Neuronal stem cell (in vitro differentiated cells): ENCODE measurements at regions not wholly inside any gene's neighbourhood (a gene's known extent, or its start where the extent isn't known, plus 50 kb on each side); places are given as distances from the start of the nearest gene placed in this dataset.
"Not testable (repeated sequence)": the region's sequence is repeated elsewhere in the genome, so short reads cannot be mapped to it uniquely, and the experiment has no call there.

Experiments used
- DNase-seq: peaks from one replicate; pipeline ENCODE4 v3.0.0-alpha.2; 2013; ENCODE audit warnings: low spot score
- H2AFZ ChIP-seq: one replicate; pipeline ENCODE4 v1.6.1; 2013; ENCODE audit warnings: mild to moderate bottlenecking, low read length, inconsistent platforms
- H2AK5ac ChIP-seq: 2 replicates; pipeline ENCODE4 v1.6.1; 2013; ENCODE audit warnings: low read depth, mild to moderate bottlenecking, inconsistent platforms, low read length, moderate library complexity, mixed read lengths
- H2BK120ac ChIP-seq: 2 replicates; pipeline ENCODE4 v1.6.1; 2013; ENCODE audit warnings: low read depth, mild to moderate bottlenecking, inconsistent platforms, low read length, moderate library complexity, mixed read lengths
- H2BK12ac ChIP-seq: one replicate; pipeline ENCODE4 v1.6.1; 2013; ENCODE audit warnings: low read length, inconsistent platforms
- H2BK15ac ChIP-seq: 2 replicates; pipeline ENCODE4 v1.6.1; 2013; ENCODE audit warnings: mild to moderate bottlenecking, low read length, inconsistent platforms, mixed read lengths
- H2BK5ac ChIP-seq: one replicate; pipeline ENCODE4 v1.6.1; 2013; ENCODE audit warnings: inconsistent platforms, mild to moderate bottlenecking, low read length, moderate library complexity
- H3K14ac ChIP-seq: one replicate; pipeline ENCODE4 v1.6.1; 2013; ENCODE audit warnings: low read length, inconsistent platforms
- H3K18ac ChIP-seq: 2 replicates; pipeline ENCODE4 v1.6.1; 2013; ENCODE audit warnings: low read length, inconsistent platforms
- H3K23ac ChIP-seq: 2 replicates; pipeline ENCODE4 v1.6.1; 2013; ENCODE audit warnings: low read depth, mild to moderate bottlenecking, mixed read lengths, low read length, inconsistent platforms; ENCODE audit not compliant: poor library complexity
- H3K27ac ChIP-seq: replicated peaks from 3 replicates; pipeline ENCODE4 v1.5.1; 2013; ENCODE audit warnings: low read length, inconsistent platforms
- H3K27me3 ChIP-seq, 3 experiments: 2 replicates each; pipeline ENCODE4 v1.6.1; 2013; ENCODE audit warnings: low read length in 3 of 3, mild to moderate bottlenecking in 2 of 3, inconsistent platforms in 1 of 3, low read depth in 1 of 3, mixed read lengths in 1 of 3, moderate library complexity in 1 of 3; ENCODE audit not compliant: control insufficient read depth in 3 of 3, insufficient read depth in 3 of 3
- H3K36me3 ChIP-seq, 2 donors: replicated peaks in 1 of 2; 2 replicates each; pipeline ENCODE4 v1.6.1; 2013; ENCODE audit warnings: low read length in 2 of 2; ENCODE audit not compliant: control insufficient read depth in 2 of 2, insufficient read depth in 2 of 2
- H3K4ac ChIP-seq: 2 replicates; pipeline ENCODE4 v1.6.1; 2013; ENCODE audit warnings: inconsistent platforms, mild to moderate bottlenecking, low read length, moderate library complexity
- H3K4me1 ChIP-seq, 2 donors: 1 replicate in 1 of 2; 2 replicates in 1 of 2; pipeline ENCODE4 v1.6.1; 2013; ENCODE audit warnings: low read length in 2 of 2, low read depth in 1 of 2; ENCODE audit not compliant: control insufficient read depth in 2 of 2, insufficient read depth in 1 of 2
- H3K4me2 ChIP-seq: one replicate; pipeline ENCODE4 v1.6.1; 2013; ENCODE audit warnings: mild to moderate bottlenecking, low read length, inconsistent platforms; ENCODE audit not compliant: insufficient read depth, poor library complexity, severe bottlenecking
- H3K4me3 ChIP-seq, 2 donors: 2 replicates each; pipeline ENCODE4 v1.5.1; 2013; ENCODE audit warnings: low read length in 2 of 2, mild to moderate bottlenecking in 2 of 2, inconsistent platforms in 1 of 2, moderate library complexity in 1 of 2
- H3K79me1 ChIP-seq: one replicate; pipeline ENCODE4 v1.6.1; 2013; ENCODE audit warnings: low read depth, mild to moderate bottlenecking, inconsistent platforms, low read length, moderate library complexity
- H3K9ac ChIP-seq: one replicate; pipeline ENCODE4 v1.6.1; 2013; ENCODE audit warnings: mild to moderate bottlenecking, low read depth, low read length, inconsistent platforms; ENCODE audit not compliant: poor library complexity
- H3K9me3 ChIP-seq, 2 donors: replicated peaks in 1 of 2; 2 replicates each; pipeline versions ENCODE3 to v1.6.1; 2013; ENCODE audit warnings: low read length in 2 of 2, mild to moderate bottlenecking in 2 of 2, inconsistent platforms in 1 of 2, low read depth in 1 of 2, mixed read lengths in 1 of 2, moderate library complexity in 1 of 2; ENCODE audit not compliant: control insufficient read depth in 2 of 2, insufficient read depth in 1 of 2
- H4K8ac ChIP-seq: one replicate; pipeline ENCODE4 v1.6.1; 2013; ENCODE audit warnings: low read depth, mild to moderate bottlenecking, inconsistent platforms, low read length, moderate library complexity
- H4K91ac ChIP-seq: one replicate; pipeline ENCODE4 v1.6.1; 2013; ENCODE audit warnings: low read length, low read depth, mild to moderate bottlenecking, inconsistent platforms; ENCODE audit not compliant: poor library complexity
- WGBS, 2 donors: extraction: QIAGEN DNeasy Blood & Tissue Kit; methylation state at CpG; one replicate each; pipeline ENCODE4 v1.1.7; 2013; ENCODE audit warnings: missing lambda C conversion rate in 2 of 2, mixed read lengths in 1 of 2; ENCODE audit not compliant: insufficient read length in 2 of 2, insufficient replicate concordance in 1 of 2; ENCODE audit errors: extremely low coverage in 2 of 2; 5-methylcytosine and 5-hydroxymethylcytosine counted together

DNA sequence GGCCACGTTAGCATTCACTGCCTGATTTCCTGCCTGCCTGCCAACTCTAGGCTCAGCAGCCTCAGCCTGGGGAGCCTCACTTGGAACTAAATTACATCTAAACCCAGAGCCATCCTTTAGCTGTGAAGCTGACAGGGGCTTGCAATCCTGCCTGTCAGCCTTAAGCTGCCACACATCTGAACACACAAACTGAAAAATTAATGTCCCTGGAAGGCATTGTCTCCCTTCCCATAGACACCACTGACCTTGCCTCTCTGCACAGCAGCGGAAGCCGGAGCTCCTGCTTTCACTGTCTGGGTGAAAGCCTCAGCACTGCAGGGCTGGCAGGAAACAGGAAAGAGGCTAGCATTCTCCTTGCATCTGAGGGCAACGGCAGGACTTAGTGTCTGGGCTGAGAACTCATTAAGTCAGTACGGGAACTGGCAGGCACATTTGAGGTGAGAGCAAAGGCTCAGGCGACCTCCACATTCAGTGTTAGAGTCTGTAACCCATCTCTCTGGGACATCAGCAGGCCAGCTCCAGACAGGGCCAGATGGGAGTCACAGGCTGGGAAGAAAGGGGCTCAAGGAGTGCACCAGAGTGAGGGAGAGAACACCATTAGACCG lies 452.4 kb upstream of the C16orf82 start:
- no peak overlapping the region for H3K14ac ChIP-seq
- no peaks in the 10 kb centered on the region for H3K36me3 ChIP-seq
- no peaks in the 10 kb centered on the region for H3K27me3 ChIP-seq
- H4K91ac ChIP-seq = no peak overlapping the region
- H2AK5ac ChIP-seq = no peak overlapping the region
- H3K18ac ChIP-seq = peak overlapping the region; percentile 21
- DNase-seq = no peak
- H2BK5ac ChIP-seq = no peak overlapping the region
- no peak overlapping the region for H2BK12ac ChIP-seq
- WGBS, 2 donors = no CpG with 5 or more reads among the region's 7 CpGs
- no peak overlapping the region for H4K8ac ChIP-seq
- H2BK15ac ChIP-seq = no peak overlapping the region
- no peak overlapping the region for H3K27ac ChIP-seq
- no peak overlapping the region for H3K4me2 ChIP-seq
- no peaks in the 10 kb centered on the region for H3K9me3 ChIP-seq
- H3K9ac ChIP-seq = no peak overlapping the region
- peak overlapping the region; percentile 88 for H2BK120ac ChIP-seq
- H3K79me1 ChIP-seq = no peaks in the 10 kb centered on the region
- no peak overlapping the region for H3K4me3 ChIP-seq
- H2AFZ ChIP-seq = peak overlapping the region; percentile 30
- H3K4me1 ChIP-seq = peaks cover 0 to 3% of the 10 kb centered on the region in 2 donors
- no peak overlapping the region for H3K23ac ChIP-seq
- H3K4ac ChIP-seq = no peak overlapping the region

DNA sequence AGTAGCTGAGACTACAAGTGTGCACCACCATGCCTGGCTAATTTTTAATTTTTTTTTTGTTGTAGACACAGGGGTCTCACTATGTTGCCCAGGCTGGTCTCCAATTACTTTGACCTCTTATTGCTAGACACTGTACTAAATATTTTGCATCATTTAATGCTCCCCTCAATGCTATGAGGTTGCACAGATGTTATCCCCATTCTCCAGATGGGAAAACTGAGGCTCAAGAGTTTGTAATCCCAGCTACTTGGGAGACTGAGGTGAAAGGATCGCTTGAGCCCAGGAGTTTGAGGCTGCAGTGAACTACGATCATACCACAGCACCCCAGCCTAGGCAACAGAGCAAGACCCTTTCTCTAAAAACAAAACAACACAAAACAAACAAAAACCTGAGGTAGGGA lies 443.3 kb upstream of the C16orf82 start:
- no peak overlapping the region for H4K8ac ChIP-seq
- H3K23ac ChIP-seq = no peak overlapping the region
- no peak overlapping the region for H2AK5ac ChIP-seq
- H2AFZ ChIP-seq = no peak overlapping the region
- H3K9me3 ChIP-seq = no peaks in the 10 kb centered on the region
- no peaks in the 10 kb centered on the region for H3K79me1 ChIP-seq
- no peaks in the 10 kb centered on the region for H3K36me3 ChIP-seq
- no peak overlapping the region for H2BK120ac ChIP-seq
- no peak overlapping the region for H2BK12ac ChIP-seq
- no peak overlapping the region for H3K14ac ChIP-seq
- no peak overlapping the region for H3K4me2 ChIP-seq
- H3K4me3 ChIP-seq = no peak overlapping the region
- no peaks in the 10 kb centered on the region for H3K27me3 ChIP-seq
- H3K4ac ChIP-seq = no peak overlapping the region
- no peak overlapping the region for H2BK5ac ChIP-seq
- no peak for DNase-seq
- H3K27ac ChIP-seq = no peak overlapping the region
- no CpG with 5 or more reads among the region's 2 CpGs for WGBS, 2 donors
- H3K9ac ChIP-seq = no peak overlapping the region
- H4K91ac ChIP-seq = no peak overlapping the region
- no peak overlapping the region for H3K18ac ChIP-seq
- H3K4me1 ChIP-seq = peaks cover 0 to 2% of the 10 kb centered on the region in 2 donors
- H2BK15ac ChIP-seq = no peak overlapping the region

DNA sequence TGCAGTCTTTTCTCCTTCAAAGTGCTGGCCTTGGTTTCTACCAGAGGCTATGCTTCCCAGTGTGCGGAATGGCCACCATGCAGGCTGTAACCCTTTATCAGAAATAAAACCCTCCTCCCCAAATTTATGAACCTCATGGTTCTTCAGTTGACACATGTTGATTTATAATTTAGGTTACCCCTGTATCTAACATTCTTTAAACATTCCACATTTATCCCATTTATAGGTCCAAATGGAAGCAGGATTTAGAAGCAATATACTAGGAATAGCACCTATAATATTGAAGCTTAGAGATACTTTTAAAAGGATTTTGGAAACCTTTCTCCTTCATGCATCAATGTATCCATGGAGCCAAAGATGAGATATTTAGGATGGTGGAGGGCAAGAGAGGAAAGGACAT lies 438.8 kb upstream of the C16orf82 start:
- Histone ChIP-seq H4K8ac (no peak overlapping the region), H2BK15ac (no peak overlapping the region), H3K23ac (no peak overlapping the region), H3K18ac (no peak overlapping the region), H3K27ac (no peak overlapping the region), H3K4me2 (no peak overlapping the region), H3K79me1 (no peaks in the 10 kb centered on the region), H3K9me3 (no peaks in the 10 kb centered on the region), H3K27me3 (no peaks in the 10 kb centered on the region), H3K4me3 (no peak overlapping the region), H2BK12ac (no peak overlapping the region), H2AK5ac (no peak overlapping the region), H3K36me3 (no peaks in the 10 kb centered on the region), H4K91ac (no peak overlapping the region), H3K9ac (no peak overlapping the region), H2AFZ (no peak overlapping the region), H3K4ac (no peak overlapping the region), H3K4me1 (peaks cover 0 to 2% of the 10 kb centered on the region in 2 donors), H2BK5ac (no peak overlapping the region), H3K14ac (no peak overlapping the region), H2BK120ac (no peak overlapping the region)
- DNase-seq = no peak
- WGBS, 2 donors = no CpG with 5 or more reads among the region's 1 CpG

DNA sequence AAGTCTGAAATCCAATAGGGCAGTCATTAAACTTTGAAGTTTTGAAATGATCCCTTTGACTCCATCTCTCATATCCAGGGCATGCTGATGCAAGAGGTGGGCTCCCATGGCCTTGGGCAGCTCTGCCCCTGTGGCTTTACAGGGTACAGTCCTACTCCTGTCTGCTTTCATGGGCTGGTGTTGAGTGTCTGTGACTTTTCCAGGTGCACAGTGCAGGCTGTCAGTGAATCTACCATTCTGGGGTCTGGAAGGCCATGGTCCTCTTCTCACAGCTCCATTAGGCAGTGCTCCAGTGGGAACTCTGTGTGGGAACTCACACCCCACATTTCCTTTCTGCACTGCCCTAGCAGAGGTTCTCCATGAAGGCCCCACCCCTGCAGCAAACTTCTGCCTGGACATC lies 435.4 kb upstream of the C16orf82 start:
- H3K36me3 ChIP-seq, H2AK5ac ChIP-seq, H2BK12ac ChIP-seq, H3K4me3 ChIP-seq, H3K4ac ChIP-seq, H2BK5ac ChIP-seq, H3K27ac ChIP-seq, H3K9me3 ChIP-seq, H4K91ac ChIP-seq, H4K8ac ChIP-seq, H3K18ac ChIP-seq, H3K14ac ChIP-seq, H2BK120ac ChIP-seq, H2AFZ ChIP-seq, H3K23ac ChIP-seq, H3K9ac ChIP-seq, DNase-seq, H2BK15ac ChIP-seq, H3K27me3 ChIP-seq, H3K79me1 ChIP-seq, H3K4me1 ChIP-seq, H3K4me2 ChIP-seq: not testable (repeated sequence)
